ENCODE measurements at regions not wholly inside any gene's neighbourhood (a gene's known extent, or its start where the extent isn't known, plus 50 kb on each side); places are given as distances from the start of the nearest gene placed in this dataset.
"Not testable (repeated sequence)": the region's sequence is repeated elsewhere in the genome, so short reads cannot be mapped to it uniquely, and the experiment has no call there.

- Histone ChIP-seq H3K36me3 (ENCODE audit: control insufficient read depth in 2 of 2, insufficient read depth in 2 of 2, low read length in 1 of 2) (no peaks in the 10 kb centered on the region), H3K27me3 (ENCODE audit: control insufficient read depth in 2 of 2, insufficient read depth in 1 of 2, low read length in 1 of 2) (no peaks in the 10 kb centered on the region), H3K27ac (ENCODE audit: low read depth in 1 of 2, low read length in 1 of 2) (no peak overlapping the region), H3K4me3 (ENCODE audit: low read length in 2 of 2) (no peak overlapping the region), H3K9me3 (ENCODE audit: control insufficient read depth in 2 of 2, insufficient read depth in 1 of 2, low read length in 1 of 2) (no peaks in the 10 kb centered on the region), H3K4me1 (ENCODE audit: control insufficient read depth in 2 of 2, insufficient read depth in 2 of 2, low read length in 2 of 2) (no peaks in the 10 kb centered on the region)
- DNase-seq (ENCODE audit: low read depth in 6 of 9, low spot score in 9 of 9), result no peak
- 88% methylated on average over 3 of the region's 3 CpGs for WGBS
Observed at GRCh38 chr9:24144796-24145195, 318.8 kb upstream of the ELAVL2 start.

GRCh38 chr9:24135072-24135471 lies 309.0 kb upstream of the ELAVL2 start:
- not testable (repeated sequence) for H3K27me3 ChIP-seq (ENCODE audit: control insufficient read depth in 2 of 2, insufficient read depth in 1 of 2, low read length in 1 of 2); H3K27ac ChIP-seq (ENCODE audit: low read depth in 1 of 2, low read length in 1 of 2); H3K4me1 ChIP-seq (ENCODE audit: control insufficient read depth in 2 of 2, insufficient read depth in 2 of 2, low read length in 2 of 2); H3K36me3 ChIP-seq (ENCODE audit: control insufficient read depth in 2 of 2, insufficient read depth in 2 of 2, low read length in 1 of 2); H3K4me3 ChIP-seq (ENCODE audit: low read length in 2 of 2); DNase-seq (ENCODE audit: low read depth in 6 of 9, low spot score in 9 of 9); H3K9me3 ChIP-seq (ENCODE audit: control insufficient read depth in 2 of 2, insufficient read depth in 1 of 2, low read length in 1 of 2)
- 96% methylated on average over 29 of the region's 29 CpGs for WGBS

- WGBS, result 73% methylated on average over 2 of the region's 2 CpGs
- no peak overlapping the region for H3K4me3 ChIP-seq (ENCODE audit: low read length in 2 of 2)
- H3K36me3 ChIP-seq (ENCODE audit: control insufficient read depth in 2 of 2, insufficient read depth in 2 of 2, low read length in 1 of 2), result no peaks in the 10 kb centered on the region
- no peaks in the 10 kb centered on the region for H3K27me3 ChIP-seq (ENCODE audit: control insufficient read depth in 2 of 2, insufficient read depth in 1 of 2, low read length in 1 of 2)
- DNase-seq (ENCODE audit: low read depth in 6 of 9, low spot score in 9 of 9), result no peak
- H3K27ac ChIP-seq (ENCODE audit: low read depth in 1 of 2, low read length in 1 of 2), result no peak overlapping the region
- no peaks in the 10 kb centered on the region for H3K4me1 ChIP-seq (ENCODE audit: control insufficient read depth in 2 of 2, insufficient read depth in 2 of 2, low read length in 2 of 2)
- H3K9me3 ChIP-seq (ENCODE audit: control insufficient read depth in 2 of 2, insufficient read depth in 1 of 2, low read length in 1 of 2), result peaks cover 0 to 5% of the 10 kb centered on the region in 2 donors
Observed at GRCh38 chr9:24132244-24132643, 306.2 kb upstream of the ELAVL2 start.

GRCh38 chr9:24127519-24127918 lies 301.5 kb upstream of the ELAVL2 start:
- Histone ChIP-seq H3K36me3 (ENCODE audit: control insufficient read depth in 2 of 2, insufficient read depth in 2 of 2, low read length in 1 of 2) (no peaks in the 10 kb centered on the region), H3K4me1 (ENCODE audit: control insufficient read depth in 2 of 2, insufficient read depth in 2 of 2, low read length in 2 of 2) (no peaks in the 10 kb centered on the region)

GRCh38 chr9:24118190-24118589 lies 292.1 kb upstream of the ELAVL2 start:
- Histone ChIP-seq H3K27ac (ENCODE audit: low read depth in 1 of 2, low read length in 1 of 2) (no peak overlapping the region), H3K4me3 (ENCODE audit: low read length in 2 of 2) (no peak overlapping the region), H3K9me3 (ENCODE audit: control insufficient read depth in 2 of 2, insufficient read depth in 1 of 2, low read length in 1 of 2) (no peaks in the 10 kb centered on the region), H3K36me3 (ENCODE audit: control insufficient read depth in 2 of 2, insufficient read depth in 2 of 2, low read length in 1 of 2) (no peaks in the 10 kb centered on the region), H3K4me1 (ENCODE audit: control insufficient read depth in 2 of 2, insufficient read depth in 2 of 2, low read length in 2 of 2) (no peaks in the 10 kb centered on the region), H3K27me3 (ENCODE audit: control insufficient read depth in 2 of 2, insufficient read depth in 1 of 2, low read length in 1 of 2) (no peaks in the 10 kb centered on the region)
- WGBS, result 97% methylated on average over 5 of the region's 5 CpGs
- DNase-seq (ENCODE audit: low read depth in 6 of 9, low spot score in 9 of 9), result no peak

More at GRCh38 chr9:24127519-24127918, 301.5 kb upstream of the ELAVL2 start:
- no peaks in the 10 kb centered on the region for H3K27me3 ChIP-seq (ENCODE audit: control insufficient read depth in 2 of 2, insufficient read depth in 1 of 2, low read length in 1 of 2)
- H3K9me3 ChIP-seq (ENCODE audit: control insufficient read depth in 2 of 2, insufficient read depth in 1 of 2, low read length in 1 of 2), result no peaks in the 10 kb centered on the region
- no peak for DNase-seq (ENCODE audit: low read depth in 6 of 9, low spot score in 9 of 9)
- no peak overlapping the region for H3K27ac ChIP-seq (ENCODE audit: low read depth in 1 of 2, low read length in 1 of 2)
- H3K4me3 ChIP-seq (ENCODE audit: low read length in 2 of 2), result no peak overlapping the region
- 99% methylated on average over 1 of the region's 1 CpG for WGBS

- Histone ChIP-seq H3K4me1 (ENCODE audit: control insufficient read depth in 2 of 2, insufficient read depth in 2 of 2, low read length in 2 of 2) (no peaks in the 10 kb centered on the region), H3K4me3 (ENCODE audit: low read length in 2 of 2) (no peak overlapping the region), H3K36me3 (ENCODE audit: control insufficient read depth in 2 of 2, insufficient read depth in 2 of 2, low read length in 1 of 2) (no peaks in the 10 kb centered on the region), H3K27ac (ENCODE audit: low read depth in 1 of 2, low read length in 1 of 2) (no peak overlapping the region), H3K27me3 (ENCODE audit: control insufficient read depth in 2 of 2, insufficient read depth in 1 of 2, low read length in 1 of 2) (no peaks in the 10 kb centered on the region), H3K9me3 (ENCODE audit: control insufficient read depth in 2 of 2, insufficient read depth in 1 of 2, low read length in 1 of 2) (no peaks in the 10 kb centered on the region)
- no peak for DNase-seq (ENCODE audit: low read depth in 6 of 9, low spot score in 9 of 9)
- WGBS, result 58% methylated on average over 1 of the region's 1 CpG
Observed at GRCh38 chr9:24096756-24097155, 270.7 kb upstream of the ELAVL2 start.

- H3K9me3 ChIP-seq (ENCODE audit: control insufficient read depth in 2 of 2, insufficient read depth in 1 of 2, low read length in 1 of 2), result no peaks in the 10 kb centered on the region
- no peaks in the 10 kb centered on the region for H3K36me3 ChIP-seq (ENCODE audit: control insufficient read depth in 2 of 2, insufficient read depth in 2 of 2, low read length in 1 of 2)
- H3K27me3 ChIP-seq (ENCODE audit: control insufficient read depth in 2 of 2, insufficient read depth in 1 of 2, low read length in 1 of 2), result no peaks in the 10 kb centered on the region
- no peak overlapping the region for H3K4me3 ChIP-seq (ENCODE audit: low read length in 2 of 2)
- H3K27ac ChIP-seq (ENCODE audit: low read depth in 1 of 2, low read length in 1 of 2), result no peak overlapping the region
- WGBS, result 81% methylated on average over 2 of the region's 2 CpGs
- no peak for DNase-seq (ENCODE audit: low read depth in 6 of 9, low spot score in 9 of 9)
- H3K4me1 ChIP-seq (ENCODE audit: control insufficient read depth in 2 of 2, insufficient read depth in 2 of 2, low read length in 2 of 2), result no peaks in the 10 kb centered on the region
Observed at GRCh38 chr9:24095246-24095645, 269.2 kb upstream of the ELAVL2 start.

- Histone ChIP-seq H3K4me3 (ENCODE audit: low read length in 2 of 2) (no peak overlapping the region), H3K9me3 (ENCODE audit: control insufficient read depth in 2 of 2, insufficient read depth in 1 of 2, low read length in 1 of 2) (no peaks in the 10 kb centered on the region), H3K36me3 (ENCODE audit: control insufficient read depth in 2 of 2, insufficient read depth in 2 of 2, low read length in 1 of 2) (no peaks in the 10 kb centered on the region), H3K27me3 (ENCODE audit: control insufficient read depth in 2 of 2, insufficient read depth in 1 of 2, low read length in 1 of 2) (no peaks in the 10 kb centered on the region), H3K27ac (ENCODE audit: low read depth in 1 of 2, low read length in 1 of 2) (no peak overlapping the region), H3K4me1 (ENCODE audit: control insufficient read depth in 2 of 2, insufficient read depth in 2 of 2, low read length in 2 of 2) (no peaks in the 10 kb centered on the region)
- no peak for DNase-seq (ENCODE audit: low read depth in 6 of 9, low spot score in 9 of 9)
- WGBS, result 92% methylated on average over 6 of the region's 6 CpGs
Observed at GRCh38 chr9:24090566-24090965, 264.5 kb upstream of the ELAVL2 start.

GRCh38 chr9:24073666-24074065 lies 247.6 kb upstream of the ELAVL2 start:
- Histone ChIP-seq H3K36me3 (ENCODE audit: control insufficient read depth in 2 of 2, insufficient read depth in 2 of 2, low read length in 1 of 2) (no peaks in the 10 kb centered on the region), H3K4me1 (ENCODE audit: control insufficient read depth in 2 of 2, insufficient read depth in 2 of 2, low read length in 2 of 2) (no peaks in the 10 kb centered on the region), H3K9me3 (ENCODE audit: control insufficient read depth in 2 of 2, insufficient read depth in 1 of 2, low read length in 1 of 2) (no peaks in the 10 kb centered on the region), H3K4me3 (ENCODE audit: low read length in 2 of 2) (no peak overlapping the region), H3K27ac (ENCODE audit: low read depth in 1 of 2, low read length in 1 of 2) (no peak overlapping the region), H3K27me3 (ENCODE audit: control insufficient read depth in 2 of 2, insufficient read depth in 1 of 2, low read length in 1 of 2) (no peaks in the 10 kb centered on the region)
- 84% methylated on average over 6 of the region's 6 CpGs for WGBS
- DNase-seq (ENCODE audit: low read depth in 6 of 9, low spot score in 9 of 9), result no peak

GRCh38 chr9:24073007-24073592 lies 247.1 kb upstream of the ELAVL2 start:
- Histone ChIP-seq H3K27me3 (ENCODE audit: control insufficient read depth in 2 of 2, insufficient read depth in 1 of 2, low read length in 1 of 2) (no peaks in the 10 kb centered on the region), H3K4me1 (ENCODE audit: control insufficient read depth in 2 of 2, insufficient read depth in 2 of 2, low read length in 2 of 2) (no peaks in the 10 kb centered on the region), H3K9me3 (ENCODE audit: control insufficient read depth in 2 of 2, insufficient read depth in 1 of 2, low read length in 1 of 2) (no peaks in the 10 kb centered on the region), H3K4me3 (ENCODE audit: low read length in 2 of 2) (no peak overlapping the region), H3K27ac (ENCODE audit: low read depth in 1 of 2, low read length in 1 of 2) (no peak overlapping the region), H3K36me3 (ENCODE audit: control insufficient read depth in 2 of 2, insufficient read depth in 2 of 2, low read length in 1 of 2) (no peaks in the 10 kb centered on the region)
- WGBS, result 92% methylated on average over 5 of the region's 5 CpGs
- DNase-seq (ENCODE audit: low read depth in 6 of 9, low spot score in 9 of 9), result no peak

All from thymus (tissue), 11 donors.